ENCODE measurements at regions not wholly inside any gene's neighbourhood (a gene's known extent, or its start where the extent isn't known, plus 50 kb on each side); places are given as distances from the start of the nearest gene placed in this dataset.

DNA sequence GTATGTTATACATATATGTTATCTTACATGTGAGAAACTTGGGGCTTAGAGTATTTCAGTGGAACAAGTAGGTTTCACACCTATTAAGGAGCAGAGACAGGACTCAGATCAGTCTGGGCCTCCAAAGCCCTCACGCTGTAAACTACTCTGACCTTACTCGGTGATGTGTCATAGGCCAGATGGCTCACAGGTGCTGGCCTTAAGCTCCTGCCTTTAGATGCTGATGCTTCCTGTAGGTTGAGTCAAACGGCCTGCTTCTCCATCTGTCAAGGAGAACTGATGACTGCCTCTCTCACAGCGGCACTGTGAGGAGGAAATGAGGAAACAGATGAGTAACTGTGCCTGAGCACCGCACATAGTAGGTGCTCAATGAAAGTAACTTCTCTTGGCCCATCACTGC lies 312.6 kb upstream of the COBL start:
- Histone ChIP-seq H3K27ac (no peak overlapping the region), H3K4me3 (ENCODE audit: low read depth, low read length) (no peak overlapping the region), H3K27me3 (replicated peaks) (no peaks in the 10 kb centered on the region), H3K36me3 (replicated peaks) (no peaks in the 10 kb centered on the region)
- in situ Hi-C loops (cut with HindIII; ENCODE audit: low pct_ligation_motif_present, low sequenced_read_pairs), result no loop called here
- no peak for DNase-seq
- no peak for TF ChIP-seq CTCF (IDR thresholded peaks at IDR 0.05; ENCODE audit: low read depth, low read length, missing control alignments)

DNA sequence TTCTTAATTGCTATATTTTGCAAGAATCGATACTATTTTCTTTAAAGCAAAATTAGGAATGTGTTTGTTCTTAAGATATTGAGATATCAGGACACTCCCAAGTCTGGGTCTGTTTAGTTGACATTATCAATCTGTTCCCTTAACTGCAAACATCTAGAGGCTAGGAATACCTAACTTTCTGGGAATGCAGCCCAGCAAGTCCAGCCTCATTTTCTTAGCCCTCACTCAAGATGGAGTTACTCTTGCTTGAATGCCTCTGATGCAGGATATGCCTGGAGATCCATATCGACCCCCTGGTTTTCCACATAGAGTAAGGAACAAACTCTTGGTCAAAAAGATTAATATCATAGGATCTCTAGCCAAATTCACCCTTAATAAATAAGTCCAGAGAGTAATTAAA lies 305.3 kb upstream of the COBL start:
- H3K36me3 ChIP-seq (replicated peaks), result no peaks in the 10 kb centered on the region
- TF ChIP-seq CTCF (IDR thresholded peaks at IDR 0.05; ENCODE audit: low read depth, low read length, missing control alignments), result no peak
- no peak for DNase-seq
- no peak overlapping the region for H3K27ac ChIP-seq
- H3K4me3 ChIP-seq (ENCODE audit: low read depth, low read length), result no peak overlapping the region
- in situ Hi-C loops (cut with HindIII; ENCODE audit: low pct_ligation_motif_present, low sequenced_read_pairs), result no loop called here
- no peaks in the 10 kb centered on the region for H3K27me3 ChIP-seq (replicated peaks)

- no peaks in the 10 kb centered on the region for H3K27me3 ChIP-seq (replicated peaks)
- no peaks in the 10 kb centered on the region for H3K36me3 ChIP-seq (replicated peaks)
- TF ChIP-seq CTCF (IDR thresholded peaks at IDR 0.05; ENCODE audit: low read depth, low read length, missing control alignments), result no peak
- in situ Hi-C loops (cut with HindIII; ENCODE audit: low pct_ligation_motif_present, low sequenced_read_pairs), result no loop called here
- H3K27ac ChIP-seq, result no peak overlapping the region
- no peak overlapping the region for H3K4me3 ChIP-seq (ENCODE audit: low read depth, low read length)
- no peak for DNase-seq
These were observed 304.1 kb upstream of the COBL start for GRCh38 chr7:51620706-51621105.

DNA sequence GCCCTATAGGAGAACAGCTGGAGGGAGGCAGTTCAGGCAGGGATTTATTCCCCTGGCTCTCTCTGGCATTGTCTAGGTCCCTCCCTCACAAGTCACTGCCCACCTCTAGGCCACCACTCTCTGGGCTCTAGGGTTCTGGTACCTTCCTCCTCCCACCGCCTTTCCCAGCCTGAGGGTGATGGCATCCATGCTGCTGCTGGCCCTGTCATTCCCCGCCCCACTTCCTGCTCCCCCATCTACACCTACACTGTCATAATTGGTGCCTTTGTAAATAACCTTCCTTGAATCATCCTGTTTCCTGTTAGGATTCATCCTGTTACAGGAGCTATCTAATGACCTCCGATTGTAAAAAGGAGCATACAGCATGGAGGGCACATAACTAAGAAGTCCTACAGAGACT lies 303.3 kb upstream of the COBL start:
- in situ Hi-C loops (cut with HindIII; ENCODE audit: low pct_ligation_motif_present, low sequenced_read_pairs), result no loop called here
- Histone ChIP-seq H3K27me3 (replicated peaks) (no peaks in the 10 kb centered on the region), H3K27ac (no peak overlapping the region), H3K36me3 (replicated peaks) (no peaks in the 10 kb centered on the region), H3K4me3 (ENCODE audit: low read depth, low read length) (no peak overlapping the region)
- DNase-seq, result no peak
- TF ChIP-seq CTCF (IDR thresholded peaks at IDR 0.05; ENCODE audit: low read depth, low read length, missing control alignments), result no peak

- no peak overlapping the region for H3K4me3 ChIP-seq (ENCODE audit: low read depth, low read length)
- H3K27ac ChIP-seq, result no peak overlapping the region
- no peak for TF ChIP-seq CTCF (IDR thresholded peaks at IDR 0.05; ENCODE audit: low read depth, low read length, missing control alignments)
- in situ Hi-C loops (cut with HindIII; ENCODE audit: low pct_ligation_motif_present, low sequenced_read_pairs), result no loop called here
- H3K36me3 ChIP-seq (replicated peaks), result no peaks in the 10 kb centered on the region
- no peaks in the 10 kb centered on the region for H3K27me3 ChIP-seq (replicated peaks)
- no peak for DNase-seq
These were observed 301.1 kb upstream of the COBL start for GRCh38 chr7:51617686-51618085.

DNA sequence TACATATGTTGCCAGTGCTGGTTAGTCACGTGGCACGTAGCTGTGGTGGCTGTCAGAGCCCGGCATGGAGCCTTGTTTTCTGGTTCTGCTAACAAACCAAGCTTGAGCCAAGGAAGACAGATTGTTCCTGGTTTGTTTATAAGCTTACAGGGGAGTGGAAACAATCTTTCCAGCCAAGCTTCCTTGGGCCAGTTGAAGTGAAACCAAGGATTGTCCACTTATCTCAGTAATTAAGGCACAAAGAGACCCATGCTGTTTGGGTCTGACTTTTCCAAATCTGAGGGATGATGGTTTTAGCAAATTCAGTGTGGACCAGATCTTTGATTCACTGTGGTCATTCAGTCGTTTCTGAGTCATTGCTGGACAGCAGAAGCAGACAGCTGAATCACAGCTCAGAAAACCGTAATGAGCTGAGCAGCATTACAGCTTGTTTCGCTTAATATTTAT lies 297.3 kb upstream of the COBL start:
- in situ Hi-C loops (cut with HindIII; ENCODE audit: low pct_ligation_motif_present, low sequenced_read_pairs), result no loop called here
- no peak for DNase-seq
- H3K27ac ChIP-seq, result no peak overlapping the region
- TF ChIP-seq CTCF (IDR thresholded peaks at IDR 0.05; ENCODE audit: low read depth, low read length, missing control alignments), result no peak
- H3K27me3 ChIP-seq (replicated peaks), result no peaks in the 10 kb centered on the region
- no peak overlapping the region for H3K4me3 ChIP-seq (ENCODE audit: low read depth, low read length)
- H3K36me3 ChIP-seq (replicated peaks), result no peaks in the 10 kb centered on the region

Data from brain microvascular endothelial cell (primary cell).